Astrocyte of the cerebellum (primary cell): ENCODE measurements at regions not wholly inside any gene's neighbourhood (a gene's known extent, or its start where the extent isn't known, plus 50 kb on each side); places are given as distances from the start of the nearest gene placed in this dataset.

Source experiments
- DNase-seq: peaks from one replicate; pipeline ENCODE4 v3.0.0-alpha.2; 2011; ENCODE audit warnings: low read depth
- H3K4me3 ChIP-seq: 2 replicates; pipeline ENCODE4 v1.5.1; 2011; ENCODE audit warnings: mild to moderate bottlenecking, low read depth, low read length, moderate library complexity
- CTCF ChIP-seq: IDR thresholded peaks from 2 replicates; pipeline ENCODE4 v1.5.1; 2012; ENCODE audit warnings: low read length, low read depth, moderate library complexity, mild to moderate bottlenecking; ENCODE audit errors: missing control alignments
- in situ Hi-C: cut with HindIII; loops from 2 replicates; pipeline ENCODE4 v1.10.0; 2017; ENCODE audit warnings: low sequenced_read_pairs

- no peak overlapping the region for H3K4me3 ChIP-seq
- in situ Hi-C loops: no loop called here
- no peak for TF ChIP-seq CTCF
- no peak for DNase-seq
Observed at GRCh38 chr1:115491298-115492018, 150.3 kb upstream of the VANGL1 start.

- no peak for TF ChIP-seq CTCF
- no peak overlapping the region for H3K4me3 ChIP-seq
- in situ Hi-C loops: no loop called here
- DNase-seq: no peak
Observed at GRCh38 chr1:115479055-115479482, 141.0 kb upstream of the NGF start.

- TF ChIP-seq CTCF: no peak
- H3K4me3 ChIP-seq: no peak overlapping the region
- DNase-seq: no peak
- in situ Hi-C loops: no loop called here
Observed at GRCh38 chr1:115477071-115477470, 139.0 kb upstream of the NGF start.

- DNase-seq: no peak
- H3K4me3 ChIP-seq: no peak overlapping the region
- in situ Hi-C loops: no loop called here
- peak; percentile 14 for TF ChIP-seq CTCF
Observed at GRCh38 chr1:115476616-115477015, 138.6 kb upstream of the NGF start.

- no peak for DNase-seq
- no peak for TF ChIP-seq CTCF
- in situ Hi-C loops: no loop called here
- no peak overlapping the region for H3K4me3 ChIP-seq
Observed at GRCh38 chr1:115475901-115476300, 137.9 kb upstream of the NGF start.

- H3K4me3 ChIP-seq: no peak overlapping the region
- in situ Hi-C loops: no loop called here
- TF ChIP-seq CTCF: no peak
Observed at GRCh38 chr1:115475252-115475651, 137.2 kb upstream of the NGF start.

More at GRCh38 chr1:115475252-115475651, 137.2 kb upstream of the NGF start:
- DNase-seq: no peak
